ENCODE measurements at regions not wholly inside any gene's neighbourhood (a gene's known extent, or its start where the extent isn't known, plus 50 kb on each side); places are given as distances from the start of the nearest gene placed in this dataset.

DNA sequence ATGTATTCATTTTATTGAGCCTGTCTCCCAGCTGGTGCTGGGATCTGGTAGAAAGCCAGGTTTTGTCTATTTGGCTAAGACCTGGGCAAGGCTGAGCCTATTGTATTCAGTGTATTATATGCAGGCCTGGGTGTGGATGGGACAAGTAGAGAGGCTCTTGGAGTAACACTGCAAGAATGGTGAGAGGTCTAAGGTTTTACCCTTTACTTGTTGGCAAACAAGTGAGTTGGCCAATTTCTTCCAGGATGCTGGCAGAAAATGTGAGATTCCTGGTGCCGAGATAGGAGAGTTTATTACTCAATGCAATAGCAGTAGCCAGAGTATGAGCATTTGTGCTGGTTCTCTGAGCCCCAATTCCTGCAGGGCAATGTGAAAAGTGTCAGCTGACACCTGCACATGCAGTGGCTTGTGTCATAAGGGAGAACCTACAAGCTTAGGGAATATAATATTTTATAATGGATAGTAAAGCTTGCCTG is 141.7 kb upstream of the PRLR start:
- DNase-seq (ENCODE audit: low spot score, unreplicated experiment) = no peak
- TF ChIP-seq CTCF (IDR thresholded peaks at IDR 0.05; ENCODE audit: unreplicated experiment) = no peak
- no peak overlapping the region for H3K4me3 Mint-ChIP-seq (ENCODE audit: low read depth)
- no peak overlapping the region for H3K27ac Mint-ChIP-seq
- peaks cover 10% of the 10 kb centered on the region for H3K4me1 Mint-ChIP-seq (ENCODE audit: low read depth)
- H3K9me3 Mint-ChIP-seq (ENCODE audit: low read depth) = no peaks in the 10 kb centered on the region
- no peaks in the 10 kb centered on the region for H3K36me3 Mint-ChIP-seq (ENCODE audit: insufficient read depth)
- H3K27me3 Mint-ChIP-seq = no peaks in the 10 kb centered on the region

- H3K27me3 Mint-ChIP-seq = no peaks in the 10 kb centered on the region
- H3K36me3 Mint-ChIP-seq (ENCODE audit: insufficient read depth) = no peaks in the 10 kb centered on the region
- no peak for DNase-seq (ENCODE audit: low spot score, unreplicated experiment)
- H3K4me3 Mint-ChIP-seq (ENCODE audit: low read depth) = no peak overlapping the region
- no peaks in the 10 kb centered on the region for H3K9me3 Mint-ChIP-seq (ENCODE audit: low read depth)
- no peak overlapping the region for H3K27ac Mint-ChIP-seq
- no peak for TF ChIP-seq CTCF (IDR thresholded peaks at IDR 0.05; ENCODE audit: unreplicated experiment)
- H3K4me1 Mint-ChIP-seq (ENCODE audit: low read depth) = peaks cover 6% of the 10 kb centered on the region
Observed at GRCh38 chr5:35370871-35371270, 140.6 kb upstream of the PRLR start.

GRCh38 chr5:35369965-35370790 is 139.9 kb upstream of the PRLR start:
- H3K27ac Mint-ChIP-seq = no peak overlapping the region
- H3K9me3 Mint-ChIP-seq (ENCODE audit: low read depth) = no peaks in the 10 kb centered on the region

DNA sequence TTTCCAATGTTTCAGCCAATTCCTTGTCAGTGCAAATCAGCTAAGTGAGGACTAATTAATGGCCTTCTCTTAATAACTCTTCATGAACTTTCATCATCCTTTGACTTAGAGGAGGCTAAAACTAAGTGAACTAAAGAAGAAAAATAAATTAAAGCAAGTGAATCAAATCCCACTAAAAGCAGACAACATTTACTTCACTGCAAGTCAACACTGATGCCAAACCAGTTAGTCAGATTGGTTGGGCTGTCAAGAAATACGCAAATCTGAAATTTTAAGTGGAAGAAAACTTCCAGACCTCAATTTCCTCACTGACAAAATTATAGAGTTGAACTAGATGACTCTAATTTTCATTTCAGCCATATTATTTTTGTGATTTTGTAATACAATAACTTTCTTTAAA is 137.2 kb upstream of the PRLR start:
- Mint-ChIP-seq H3K4me3 (ENCODE audit: low read depth) (no peak overlapping the region), H3K9me3 (ENCODE audit: low read depth) (no peaks in the 10 kb centered on the region), H3K4me1 (ENCODE audit: low read depth) (no peaks in the 10 kb centered on the region), H3K27ac (no peak overlapping the region), H3K27me3 (no peaks in the 10 kb centered on the region), H3K36me3 (ENCODE audit: insufficient read depth) (no peaks in the 10 kb centered on the region)
- DNase-seq (ENCODE audit: low spot score, unreplicated experiment) = no peak
- no peak for TF ChIP-seq CTCF (IDR thresholded peaks at IDR 0.05; ENCODE audit: unreplicated experiment)

More at GRCh38 chr5:35369965-35370790, 139.9 kb upstream of the PRLR start:
- peaks cover 6% of the 10 kb centered on the region for H3K4me1 Mint-ChIP-seq (ENCODE audit: low read depth)
- no peak for TF ChIP-seq CTCF (IDR thresholded peaks at IDR 0.05; ENCODE audit: unreplicated experiment)
- H3K36me3 Mint-ChIP-seq (ENCODE audit: insufficient read depth) = no peaks in the 10 kb centered on the region
- DNase-seq (ENCODE audit: low spot score, unreplicated experiment) = no peak
- H3K4me3 Mint-ChIP-seq (ENCODE audit: low read depth) = no peak overlapping the region
- H3K27me3 Mint-ChIP-seq = no peaks in the 10 kb centered on the region

- no peak for TF ChIP-seq CTCF (IDR thresholded peaks at IDR 0.05; ENCODE audit: unreplicated experiment)
- Mint-ChIP-seq H3K36me3 (ENCODE audit: insufficient read depth) (no peaks in the 10 kb centered on the region), H3K27me3 (no peaks in the 10 kb centered on the region), H3K4me3 (ENCODE audit: low read depth) (no peak overlapping the region), H3K4me1 (ENCODE audit: low read depth) (no peaks in the 10 kb centered on the region), H3K27ac (no peak overlapping the region), H3K9me3 (ENCODE audit: low read depth) (no peaks in the 10 kb centered on the region)
- DNase-seq (ENCODE audit: low spot score, unreplicated experiment) = no peak
Observed at GRCh38 chr5:35365758-35366157, 135.5 kb upstream of the PRLR start.
